Stomach (tissue), 8 donors: ENCODE measurements at regions not wholly inside any gene's neighbourhood (a gene's known extent, or its start where the extent isn't known, plus 50 kb on each side); places are given as distances from the start of the nearest gene placed in this dataset.

ENCODE experiments used
- DNase-seq, 2 donors: peaks; one replicate each; pipeline versions ENCODE4 v3.0.0 to v3.0.0-alpha.2; 2013 to 2019
- H3K27ac ChIP-seq, 5 donors: fragments of 200-600 bp in 4 of 5; sonication (generic) in 4 of 5; one replicate each; pipeline ENCODE4 v1.5.1; 2013 to 2019; ENCODE audit warnings: mild to moderate bottlenecking in 1 of 5, moderate library complexity in 1 of 5
- H3K27me3 ChIP-seq, 3 donors: fragments of 200-600 bp; sonication (generic); one replicate each; pipeline ENCODE4 v1.5.1; 2017 to 2019; ENCODE audit warnings: mixed run types in 1 of 3
- H3K36me3 ChIP-seq, 4 donors: fragments of 200-600 bp; sonication (generic); 1 replicate in 3 of 4; 2 replicates in 1 of 4; pipeline ENCODE4 v1.5.1; 2016 to 2019
- H3K4me1 ChIP-seq, 4 donors: fragments of 200-600 bp; sonication (generic); one replicate each; pipeline ENCODE4 v1.5.1; 2016 to 2019
- H3K4me3 ChIP-seq, 4 donors: fragments of 200-600 bp; sonication (generic) in 3 of 4; one replicate each; pipeline ENCODE4 v1.5.1; 2016 to 2019; ENCODE audit warnings: mild to moderate bottlenecking in 1 of 4
- H3K9me3 ChIP-seq, 4 donors: fragments of 200-600 bp; sonication (generic); one replicate each; pipeline ENCODE4 v1.5.1; 2016 to 2019
- CTCF ChIP-seq, 7 experiments: fragments of 450-650 bp in 4 of 7; fragments of 200-600 bp in 3 of 7; sonication (generic) in 3 of 7; IDR thresholded peaks; one replicate each; pipeline ENCODE4 v1.5.1; 2016 to 2019; ENCODE audit warnings: antibody characterized with exemption in 7 of 7, control low read depth in 2 of 7, mild to moderate bottlenecking in 1 of 7
- EP300 ChIP-seq: sonication (generic); formaldehyde crosslinking; IDR thresholded peaks from one replicate; pipeline ENCODE4 v1.6.1; 2017; ENCODE audit warnings: antibody characterized with exemption
- POLR2A ChIP-seq, 4 donors: fragments of 450-650 bp; IDR thresholded peaks; one replicate each; pipeline ENCODE4 v1.6.1; 2016; ENCODE audit warnings: antibody characterized with exemption in 4 of 4, control low read depth in 2 of 4, mild to moderate bottlenecking in 1 of 4, moderate library complexity in 1 of 4
- POLR2AphosphoS5 ChIP-seq, 3 donors: sonication (generic); formaldehyde crosslinking; IDR thresholded peaks; one replicate each; pipeline ENCODE4 v1.6.1; 2016; ENCODE audit warnings: antibody characterized with exemption in 3 of 3
- WGBS, 5 donors: extraction: QIAGEN DNeasy Blood & Tissue Kit in 3 of 5; methylation state at CpG; one replicate each; pipeline versions ENCODE4 v1.1.5 to v1.1.7; 2013 to 2018; 5-methylcytosine and 5-hydroxymethylcytosine counted together
- intact Hi-C: fragments of 100-400 bp; cut with DNase I; formaldehyde crosslinking; loops from one replicate; pipeline ENCODE4 v1.15.1; 2023; ENCODE audit warnings: low total_unique reads
- donor health status: healthy with polysubstance abuse.
- donor health status: Bipolar disorder and iron deficiency.
- donor health status: healthy.

- Histone ChIP-seq H3K27me3 (no peaks in the 10 kb centered on the region), H3K4me3 (no peak overlapping the region), H3K36me3 (no peaks in the 10 kb centered on the region), H3K27ac (no peak overlapping the region), H3K9me3 (peaks cover 0 to 9% (median 4%) of the 10 kb centered on the region in 4 donors), H3K4me1 (no peaks in the 10 kb centered on the region)
- intact Hi-C loops = no loop called here
- WGBS, 5 donors = 50 to 66% (median 63%) methylated on average over 8 of the region's 8 CpGs
- TF ChIP-seq CTCF (IDR thresholded peaks at IDR 0.05) (no peak), POLR2A (IDR thresholded peaks at IDR 0.05) (no peak), POLR2AphosphoS5 (IDR thresholded peaks at IDR 0.05) (no peak), EP300 (no peak)
- DNase-seq = no peak
Measured at GRCh38 chr2:235419996-235420395, 73.8 kb upstream of the AGAP1 start.

- no peaks in the 10 kb centered on the region for H3K4me1 ChIP-seq
- H3K36me3 ChIP-seq = no peaks in the 10 kb centered on the region
- intact Hi-C loops = no loop called here
- no peak overlapping the region for H3K27ac ChIP-seq
- no peaks in the 10 kb centered on the region for H3K27me3 ChIP-seq
- WGBS, 5 donors = 44 to 81% (median 48%) methylated on average over 2 of the region's 2 CpGs
- H3K9me3 ChIP-seq = peaks cover 0 to 9% (median 4%) of the 10 kb centered on the region in 4 donors
- no peak for TF ChIP-seq POLR2AphosphoS5 (IDR thresholded peaks at IDR 0.05)
- peak in 1 of 2 donors; percentile 75 for DNase-seq
- H3K4me3 ChIP-seq = no peak overlapping the region
Measured at GRCh38 chr2:235421618-235422017, 72.2 kb upstream of the AGAP1 start.

GRCh38 chr2:235430366-235431083 lies 63.3 kb upstream of the AGAP1 start:
- Histone ChIP-seq H3K4me1 (peaks cover 0 to 15% (median 10%) of the 10 kb centered on the region in 4 donors), H3K27me3 (no peaks in the 10 kb centered on the region), H3K27ac (no peak overlapping the region), H3K36me3 (no peaks in the 10 kb centered on the region), H3K4me3 (no peak overlapping the region), H3K9me3 (no peaks in the 10 kb centered on the region)
- 87 to 96% (median 92%) methylated on average over 6 of the region's 6 CpGs for WGBS, 5 donors
- intact Hi-C loops = no loop called here
- TF ChIP-seq POLR2AphosphoS5 (IDR thresholded peaks at IDR 0.05) (no peak), EP300 (no peak), POLR2A (IDR thresholded peaks at IDR 0.05) (no peak), CTCF (IDR thresholded peaks at IDR 0.05) (no peak)
- DNase-seq = no peak

GRCh38 chr2:235432741-235433520 lies 60.9 kb upstream of the AGAP1 start:
- Histone ChIP-seq H3K27me3 (no peaks in the 10 kb centered on the region), H3K36me3 (no peaks in the 10 kb centered on the region), H3K4me1 (peaks cover 0 to 15% (median 10%) of the 10 kb centered on the region in 4 donors), H3K4me3 (no peak overlapping the region), H3K9me3 (no peaks in the 10 kb centered on the region), H3K27ac (peak overlapping the region in 3 of 5 donors; percentile 23 to 41 (median 37))
- intact Hi-C loops = no loop called here
- 48 to 66% (median 61%) methylated on average over 14 to 17 of the region's 17 CpGs for WGBS, 5 donors
- peak in 1 of 2 donors; percentile 33 for DNase-seq
- no peak for TF ChIP-seq POLR2A (IDR thresholded peaks at IDR 0.05)

GRCh38 chr2:235433860-235434259 lies 60.0 kb upstream of the AGAP1 start:
- Histone ChIP-seq H3K9me3 (no peaks in the 10 kb centered on the region), H3K27me3 (no peaks in the 10 kb centered on the region), H3K4me3 (no peak overlapping the region), H3K27ac (peak overlapping the region in 2 of 5 donors; percentile 23 to 37), H3K36me3 (no peaks in the 10 kb centered on the region), H3K4me1 (peaks cover 0 to 15% (median 10%) of the 10 kb centered on the region in 4 donors)
- peak; percentile 57 to 68 for DNase-seq
- WGBS, 5 donors = 25 to 49% (median 36%) methylated on average over 4 of the region's 4 CpGs
- intact Hi-C loops = no loop called here
- TF ChIP-seq CTCF (IDR thresholded peaks at IDR 0.05) (peak in 2 of 7 experiments; percentile 5 to 13), POLR2A (IDR thresholded peaks at IDR 0.05) (no peak)
